A549 (cell line): ENCODE measurements at regions not wholly inside any gene's neighbourhood (a gene's known extent, or its start where the extent isn't known, plus 50 kb on each side); places are given as distances from the start of the nearest gene placed in this dataset.

ENCODE experiments used
- CTCF ChIP-seq: fragments of >200 bp; sonication (Bioruptor Twin); formaldehyde crosslinking; IDR thresholded peaks from 3 replicates; pipeline ENCODE4 v1.5.1; 2016
- MAX ChIP-seq: IDR thresholded peaks from 2 replicates; pipeline ENCODE4 v1.6.1; 2012
- NPAS2 ChIP-seq: fragments of 250-450 bp; sonication (Bioruptor Pico); IDR thresholded peaks from 2 replicates; pipeline ENCODE4 v1.8.0; 2022; ENCODE audit warnings: mild to moderate bottlenecking, moderate library complexity, borderline replicate concordance
- POLR2A ChIP-seq: IDR thresholded peaks from 2 replicates; pipeline ENCODE4 v1.6.1; 2012; ENCODE audit warnings: mild to moderate bottlenecking, low read length
- POLR2AphosphoS2 ChIP-seq: conservative IDR thresholded peaks from 2 replicates; pipeline ENCODE4 v1.6.1; 2012; ENCODE audit warnings: low read length, improper control_type of control experiment, inconsistent platforms
- REST ChIP-seq: fragments of 200-600 bp; sonication (generic); IDR thresholded peaks from 2 replicates; pipeline ENCODE4 v1.6.1; 2016; ENCODE audit warnings: antibody characterized with exemption, mild to moderate bottlenecking, moderate library complexity
- SMC3 ChIP-seq: fragments of >200 bp; sonication (Bioruptor Twin); formaldehyde crosslinking; IDR thresholded peaks from 3 replicates; pipeline ENCODE4 v1.6.1; 2018; ENCODE audit warnings: inconsistent platforms

GRCh38 chr5:101009758-101010519, 106.9 kb upstream of the ST8SIA4 start:
- TF ChIP-seq REST (no peak), CTCF (no peak), POLR2AphosphoS2 (no peak), NPAS2 (CRISPR knock-in tag) (no peak), POLR2A (no peak), MAX (no peak), SMC3 (no peak)
